RWPE2 (cell line): ENCODE measurements at regions not wholly inside any gene's neighbourhood (a gene's known extent, or its start where the extent isn't known, plus 50 kb on each side); places are given as distances from the start of the nearest gene placed in this dataset.
"Not testable (repeated sequence)": the region's sequence is repeated elsewhere in the genome, so short reads cannot be mapped to it uniquely, and the experiment has no call there.

Source experiments
- ATAC-seq: fragments of 200-7000 bp; cut with Tn5 transposase; 3 replicates; pipeline ENCODE4 v1.9.1; 2021; ENCODE audit warnings: low read depth
- DNase-seq: peaks from one replicate; pipeline ENCODE4 v3.0.0-alpha.2; 2020; ENCODE audit warnings: low spot score
- H3K27ac ChIP-seq: fragments of 450-650 bp; 2 replicates; pipeline ENCODE4 v1.5.1; 2017; ENCODE audit warnings: mild to moderate bottlenecking; ENCODE audit not compliant: poor library complexity, severe bottlenecking
- H3K27me3 ChIP-seq: fragments of 250-450 bp; sonication (Bioruptor Pico); 2 replicates; pipeline ENCODE4 v1.5.1; 2021; ENCODE audit warnings: mild to moderate bottlenecking, moderate library complexity; ENCODE audit not compliant: insufficient read depth, poor library complexity, severe bottlenecking
- H3K36me3 ChIP-seq: fragments of 250-450 bp; sonication (Bioruptor Pico); 2 replicates; pipeline ENCODE4 v1.5.1; 2020; ENCODE audit warnings: low read depth, mild to moderate bottlenecking, moderate library complexity
- H3K4me1 ChIP-seq: fragments of 250-450 bp; sonication (Bioruptor Pico); 2 replicates; pipeline ENCODE4 v1.5.1; 2021; ENCODE audit warnings: mild to moderate bottlenecking, moderate library complexity; ENCODE audit not compliant: insufficient read depth, poor library complexity, severe bottlenecking
- H3K4me3 ChIP-seq: fragments of 250-450 bp; sonication (Bioruptor Pico); 2 replicates; pipeline ENCODE4 v1.5.1; 2021; ENCODE audit warnings: mild to moderate bottlenecking, moderate library complexity; ENCODE audit not compliant: severe bottlenecking
- H3K9me3 ChIP-seq: fragments of 250-450 bp; sonication (Bioruptor Pico); 2 replicates; pipeline ENCODE4 v1.5.1; 2021; ENCODE audit warnings: mild to moderate bottlenecking, moderate library complexity; ENCODE audit not compliant: severe bottlenecking
- TF ChIP-seq, protein P1 (sequence below): fragments of 450-650 bp; IDR thresholded peaks from one replicate; pipeline ENCODE4 v1.5.1; 2017; ENCODE audit warnings: mild to moderate bottlenecking, moderate library complexity; ENCODE audit not compliant: poor library complexity, severe bottlenecking

DNA sequence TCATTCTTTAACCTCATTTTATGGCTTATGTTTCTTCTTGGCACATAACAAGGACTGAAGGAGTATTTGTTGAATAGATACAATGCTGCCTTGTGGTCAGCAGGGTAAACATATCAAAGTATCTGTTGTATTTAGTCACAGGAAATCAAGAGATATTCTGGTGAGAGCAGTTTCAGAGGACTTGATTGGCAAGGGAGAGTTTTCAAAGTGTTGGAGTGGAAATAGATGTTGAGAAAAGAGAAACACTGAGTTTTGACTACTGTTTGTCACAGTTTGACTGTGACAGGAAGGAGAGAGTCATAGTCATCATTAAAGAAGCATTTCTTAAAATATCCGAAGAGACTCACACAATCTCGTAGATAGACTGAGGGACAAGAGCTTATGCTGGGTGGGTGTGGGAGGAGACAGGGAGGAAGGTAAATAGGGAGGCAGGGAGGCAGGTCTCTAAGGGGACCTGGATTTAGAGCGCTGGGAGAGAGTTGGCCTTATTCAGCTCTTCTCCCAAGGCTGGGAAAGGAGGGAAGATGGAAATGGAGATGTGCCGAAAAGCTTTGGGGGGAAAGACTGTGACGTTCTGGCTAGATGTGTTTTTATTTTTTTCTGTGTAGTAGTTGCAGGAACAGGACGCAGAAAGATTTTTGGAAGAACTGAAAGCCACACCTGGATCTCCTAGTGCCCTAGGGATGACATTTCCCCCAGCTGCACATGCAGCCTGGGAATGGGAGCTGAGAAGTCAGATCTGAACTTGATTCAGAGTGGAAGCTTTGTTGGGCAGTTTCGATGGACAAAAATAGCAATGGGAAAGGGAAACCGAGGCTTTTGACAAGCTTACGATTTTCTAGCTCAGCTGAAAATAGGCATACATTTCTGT is 65.0 kb upstream of the IFNGR1 start:
- no peaks in the 10 kb centered on the region for H3K4me1 ChIP-seq
- ATAC-seq (peak; percentile 35; the same call in 1 of the 3 replicates), DNase-seq (no peak)
- TF ChIP-seq, protein P1, sequence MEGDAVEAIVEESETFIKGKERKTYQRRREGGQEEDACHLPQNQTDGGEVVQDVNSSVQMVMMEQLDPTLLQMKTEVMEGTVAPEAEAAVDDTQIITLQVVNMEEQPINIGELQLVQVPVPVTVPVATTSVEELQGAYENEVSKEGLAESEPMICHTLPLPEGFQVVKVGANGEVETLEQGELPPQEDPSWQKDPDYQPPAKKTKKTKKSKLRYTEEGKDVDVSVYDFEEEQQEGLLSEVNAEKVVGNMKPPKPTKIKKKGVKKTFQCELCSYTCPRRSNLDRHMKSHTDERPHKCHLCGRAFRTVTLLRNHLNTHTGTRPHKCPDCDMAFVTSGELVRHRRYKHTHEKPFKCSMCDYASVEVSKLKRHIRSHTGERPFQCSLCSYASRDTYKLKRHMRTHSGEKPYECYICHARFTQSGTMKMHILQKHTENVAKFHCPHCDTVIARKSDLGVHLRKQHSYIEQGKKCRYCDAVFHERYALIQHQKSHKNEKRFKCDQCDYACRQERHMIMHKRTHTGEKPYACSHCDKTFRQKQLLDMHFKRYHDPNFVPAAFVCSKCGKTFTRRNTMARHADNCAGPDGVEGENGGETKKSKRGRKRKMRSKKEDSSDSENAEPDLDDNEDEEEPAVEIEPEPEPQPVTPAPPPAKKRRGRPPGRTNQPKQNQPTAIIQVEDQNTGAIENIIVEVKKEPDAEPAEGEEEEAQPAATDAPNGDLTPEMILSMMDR = no peak
- H3K9me3 ChIP-seq = no peaks in the 10 kb centered on the region
- no peak overlapping the region for H3K27ac ChIP-seq
- no peak overlapping the region for H3K4me3 ChIP-seq
- H3K27me3 ChIP-seq = no peaks in the 10 kb centered on the region
- no peaks in the 10 kb centered on the region for H3K36me3 ChIP-seq

DNA sequence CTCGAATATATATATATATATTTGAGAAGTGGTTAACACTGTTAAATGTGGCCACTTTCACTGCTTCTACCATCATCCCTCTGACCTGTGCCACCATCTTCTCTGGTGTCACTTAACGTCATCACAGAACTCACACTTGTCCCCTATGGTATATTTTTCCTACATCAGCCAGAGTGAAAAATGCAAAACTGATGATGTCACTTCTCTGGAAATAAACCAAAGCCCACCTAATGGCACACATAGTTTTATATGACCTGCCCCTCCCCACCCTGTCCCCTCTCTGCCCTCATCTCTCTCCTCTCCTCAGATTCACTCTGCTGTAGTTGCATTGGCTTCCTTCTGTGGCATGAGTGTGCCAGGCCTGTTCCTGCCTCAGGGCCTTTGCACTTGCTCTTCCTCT is 63.9 kb upstream of the IFNGR1 start:
- H3K4me1 ChIP-seq = no peaks in the 10 kb centered on the region
- TF ChIP-seq, protein P1 = no peak
- no peak overlapping the region for H3K4me3 ChIP-seq
- no peak for ATAC-seq
- H3K36me3 ChIP-seq = no peaks in the 10 kb centered on the region
- no peak overlapping the region for H3K27ac ChIP-seq
- H3K9me3 ChIP-seq = no peaks in the 10 kb centered on the region
- H3K27me3 ChIP-seq = no peaks in the 10 kb centered on the region
- DNase-seq = no peak

DNA sequence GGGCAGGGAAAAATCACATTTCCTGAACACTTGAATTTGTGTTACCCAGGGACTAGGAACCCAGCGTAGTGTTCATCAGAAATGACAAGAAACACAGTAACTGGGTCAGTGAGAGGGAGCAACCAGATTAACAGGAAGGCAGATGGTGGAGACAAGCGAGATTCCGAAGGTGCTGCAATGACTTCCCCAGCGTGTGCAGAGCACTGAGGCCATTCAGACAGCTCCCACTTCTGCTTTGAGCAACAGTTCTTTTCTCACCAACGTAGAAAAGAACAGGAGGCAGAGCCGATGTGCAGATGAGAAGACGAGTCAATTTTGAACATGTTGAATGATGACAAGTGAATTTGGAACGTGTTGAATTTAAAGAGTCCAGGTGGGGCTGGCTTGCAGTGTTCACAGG is 63.1 kb upstream of the IFNGR1 start:
- DNase-seq (no peak), ATAC-seq (no peak)
- no peaks in the 10 kb centered on the region for H3K36me3 ChIP-seq
- no peaks in the 10 kb centered on the region for H3K27me3 ChIP-seq
- TF ChIP-seq, protein P1 = no peak
- no peaks in the 10 kb centered on the region for H3K4me1 ChIP-seq
- no peaks in the 10 kb centered on the region for H3K9me3 ChIP-seq
- H3K27ac ChIP-seq = no peak overlapping the region
- H3K4me3 ChIP-seq = no peak overlapping the region

DNA sequence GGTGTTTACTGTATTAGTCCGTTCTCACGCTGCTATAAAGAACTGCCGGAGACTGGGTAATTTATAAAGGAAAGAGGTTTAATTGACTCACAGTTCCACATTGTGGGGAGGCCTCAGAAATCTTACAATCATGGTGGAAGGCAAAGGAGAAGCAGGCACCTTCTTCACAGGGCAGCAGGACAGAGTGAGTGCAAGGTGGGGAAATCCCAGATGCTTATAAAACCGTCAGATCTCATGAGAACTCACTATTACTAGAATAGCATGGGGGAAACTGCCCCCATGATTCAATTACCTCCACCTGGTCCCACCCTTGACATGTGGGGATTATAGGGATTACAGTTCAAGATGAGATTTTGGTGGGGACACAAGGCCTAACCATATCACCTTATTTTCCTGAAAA is 60.1 kb upstream of the IFNGR1 start:
- not testable (repeated sequence) for H3K4me3 ChIP-seq, DNase-seq, H3K27ac ChIP-seq, H3K9me3 ChIP-seq, H3K27me3 ChIP-seq, H3K36me3 ChIP-seq, ATAC-seq, H3K4me1 ChIP-seq

DNA sequence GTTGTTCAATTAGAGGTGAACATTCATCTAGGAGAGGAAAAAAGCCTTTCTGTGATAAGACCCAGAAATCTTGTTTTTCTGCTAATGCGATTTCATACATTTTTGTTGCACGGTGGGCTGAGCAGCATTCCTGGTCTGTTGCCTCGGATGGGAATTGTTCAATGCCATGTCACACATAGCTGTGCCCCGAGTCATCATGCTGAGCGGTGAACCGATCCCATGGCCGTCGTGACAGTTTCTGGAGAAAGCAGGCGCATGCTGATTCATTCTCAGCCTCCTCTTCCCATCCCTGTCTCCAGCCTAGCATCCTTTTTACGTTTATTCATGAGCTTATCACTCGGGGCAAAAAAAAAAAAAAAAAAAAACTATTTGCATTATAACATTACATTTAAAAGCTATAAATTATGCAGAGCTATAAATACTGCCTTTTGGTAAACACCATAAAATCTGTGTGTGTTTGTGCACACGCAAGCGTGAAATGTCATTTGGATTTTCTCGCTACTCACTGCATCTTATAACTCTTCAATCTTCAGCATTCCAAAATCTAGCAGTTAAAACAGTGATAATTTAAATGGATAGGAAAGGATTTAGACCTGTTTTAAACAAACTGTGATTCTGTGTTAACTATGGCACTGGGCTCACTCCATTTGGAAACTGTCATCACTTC is 58.9 kb upstream of the IFNGR1 start:
- Histone ChIP-seq H3K27me3 (no peaks in the 10 kb centered on the region), H3K9me3 (no peaks in the 10 kb centered on the region), H3K4me1 (no peaks in the 10 kb centered on the region), H3K4me3 (no peak overlapping the region), H3K36me3 (no peaks in the 10 kb centered on the region), H3K27ac (no peak overlapping the region)
- ATAC-seq (peak; percentile 84), DNase-seq (peak; percentile 61)
- TF ChIP-seq, protein P1 = no peak
